Tibial nerve (tissue), 4 donors: ENCODE measurements at regions not wholly inside any gene's neighbourhood (a gene's known extent, or its start where the extent isn't known, plus 50 kb on each side); places are given as distances from the start of the nearest gene placed in this dataset.

Experiments used
- DNase-seq, 2 donors: peaks; one replicate each; pipeline ENCODE4 v3.0.0-alpha.2; 2019; ENCODE audit warnings: low spot score in 2 of 2
- H3K27ac ChIP-seq, 4 donors: fragments of 200-600 bp; sonication (generic) in 3 of 4; one replicate each; pipeline ENCODE4 v1.5.1; 2017 to 2019; ENCODE audit warnings: mild to moderate bottlenecking in 1 of 4
- H3K27me3 ChIP-seq, 2 donors: fragments of 200-600 bp; sonication (generic) in 1 of 2; one replicate each; pipeline versions ENCODE4 v1.5.1 to v1.6.0; 2017 to 2019
- H3K36me3 ChIP-seq, 3 donors: fragments of 200-600 bp; sonication (generic); one replicate each; pipeline ENCODE4 v1.5.1; 2018 to 2019
- H3K4me1 ChIP-seq, 4 donors: fragments of 200-600 bp; sonication (generic) in 3 of 4; one replicate each; pipeline ENCODE4 v1.5.1; 2017 to 2019
- H3K4me3 ChIP-seq, 4 donors: fragments of 200-600 bp; sonication (generic) in 3 of 4; one replicate each; pipeline ENCODE4 v1.5.1; 2017 to 2019; ENCODE audit warnings: mild to moderate bottlenecking in 1 of 4, moderate library complexity in 1 of 4
- H3K9me3 ChIP-seq, 4 donors: fragments of 200-600 bp; sonication (generic) in 3 of 4; one replicate each; pipeline ENCODE4 v1.5.1; 2017 to 2019
- CTCF ChIP-seq, 5 experiments: fragments of 200-600 bp in 3 of 5; fragments of 450-650 bp in 2 of 5; sonication (generic) in 3 of 5; IDR thresholded peaks; one replicate each; pipeline ENCODE4 v1.5.1; 2016 to 2019; ENCODE audit warnings: antibody characterized with exemption in 5 of 5, mild to moderate bottlenecking in 3 of 5, moderate library complexity in 2 of 5
- EP300 ChIP-seq, 2 donors: sonication (generic); formaldehyde crosslinking; IDR thresholded peaks; one replicate each; pipeline ENCODE4 v1.6.1; 2017; ENCODE audit warnings: antibody characterized with exemption in 2 of 2, mild to moderate bottlenecking in 1 of 2
- POLR2A ChIP-seq, 2 donors: fragments of 450-650 bp; IDR thresholded peaks; one replicate each; pipeline ENCODE4 v1.6.1; 2017; ENCODE audit warnings: antibody characterized with exemption in 2 of 2, mild to moderate bottlenecking in 2 of 2, moderate library complexity in 2 of 2
- WGBS, 2 donors: methylation state at CpG; one replicate each; pipeline ENCODE4 v1.1.5; 2018; 5-methylcytosine and 5-hydroxymethylcytosine counted together

- TF ChIP-seq CTCF (IDR thresholded peaks at IDR 0.05) (no peak), EP300 (IDR thresholded peaks at IDR 0.05) (no peak), POLR2A (IDR thresholded peaks at IDR 0.05) (no peak)
- H3K36me3 ChIP-seq: no peaks in the 10 kb centered on the region
- H3K27me3 ChIP-seq: no peaks in the 10 kb centered on the region
- peak overlapping the region in 2 of 4 donors; percentile 39 to 59 for H3K27ac ChIP-seq
- no peak overlapping the region for H3K4me3 ChIP-seq
- WGBS, 2 donors: 38 to 50% methylated on average over 7 of the region's 7 CpGs
- peaks cover 0 to 37% (median 0%) of the 10 kb centered on the region in 4 donors for H3K4me1 ChIP-seq
- no peak for DNase-seq
- H3K9me3 ChIP-seq: no peaks in the 10 kb centered on the region
These were observed 298.6 kb upstream of the AKR1E2 start for GRCh38 chr10:4527281-4527970.

DNA sequence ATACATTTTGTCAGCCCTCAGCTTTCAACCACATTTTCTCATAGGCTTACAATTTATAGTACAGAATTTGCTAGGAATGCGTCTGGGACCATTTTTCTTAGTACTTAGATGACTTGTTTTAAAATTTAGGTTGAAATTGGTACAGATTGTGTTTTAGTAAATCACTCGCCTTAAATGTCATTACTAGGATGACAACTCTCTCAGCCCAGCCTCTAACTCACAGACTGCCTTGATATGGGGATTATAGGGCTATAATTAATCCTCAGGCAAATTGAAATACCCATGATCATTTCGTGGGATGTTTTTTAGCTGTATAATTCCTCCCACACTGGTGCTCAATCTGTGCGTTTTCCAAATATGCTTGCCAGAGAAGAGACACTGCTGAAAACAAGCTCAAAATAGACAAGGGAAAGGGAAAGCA lies 299.7 kb upstream of the AKR1E2 start:
- peak overlapping the region in 2 of 4 donors; percentile 39 to 59 for H3K27ac ChIP-seq
- 59 to 60% methylated on average over 4 of the region's 4 CpGs for WGBS, 2 donors
- no peak for DNase-seq
- H3K4me1 ChIP-seq: peaks cover 0 to 37% (median 0%) of the 10 kb centered on the region in 4 donors
- TF ChIP-seq CTCF (IDR thresholded peaks at IDR 0.05) (no peak), POLR2A (IDR thresholded peaks at IDR 0.05) (no peak), EP300 (IDR thresholded peaks at IDR 0.05) (no peak)
- H3K36me3 ChIP-seq: no peaks in the 10 kb centered on the region
- no peaks in the 10 kb centered on the region for H3K9me3 ChIP-seq
- H3K4me3 ChIP-seq: no peak overlapping the region
- no peaks in the 10 kb centered on the region for H3K27me3 ChIP-seq

DNA sequence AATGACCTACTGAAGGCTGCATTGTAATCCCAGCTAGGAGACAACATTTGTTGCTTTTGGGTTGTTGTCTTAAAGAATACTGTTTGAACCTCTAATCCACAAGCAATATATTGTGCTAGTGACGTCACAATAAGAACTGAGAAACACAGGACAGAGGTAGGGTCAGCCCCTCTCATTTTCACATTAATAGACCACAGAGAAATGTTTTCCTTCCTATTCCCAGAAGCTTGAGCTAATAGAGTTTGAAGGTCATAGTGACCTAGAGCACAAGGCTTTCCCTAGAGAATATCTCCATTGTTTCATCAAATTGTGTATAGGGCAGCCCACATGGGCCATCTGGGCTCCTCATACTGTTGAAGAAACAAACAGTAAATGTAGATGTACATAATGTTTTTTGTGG lies 300.9 kb upstream of the AKR1E2 start:
- Histone ChIP-seq H3K9me3 (no peaks in the 10 kb centered on the region), H3K27me3 (no peaks in the 10 kb centered on the region), H3K4me3 (no peak overlapping the region), H3K27ac (no peak overlapping the region), H3K36me3 (no peaks in the 10 kb centered on the region), H3K4me1 (peaks cover 0 to 37% (median 0%) of the 10 kb centered on the region in 4 donors)
- no peak for DNase-seq
- 17 to 39% methylated on average over 1 of the region's 1 CpG for WGBS, 2 donors
- TF ChIP-seq POLR2A (IDR thresholded peaks at IDR 0.05): no peak
- TF ChIP-seq EP300 (IDR thresholded peaks at IDR 0.05): no peak
- no peak for TF ChIP-seq CTCF (IDR thresholded peaks at IDR 0.05)

- 95 to 97% methylated on average over 8 of the region's 8 CpGs for WGBS, 2 donors
- no peak overlapping the region for H3K4me3 ChIP-seq
- no peaks in the 10 kb centered on the region for H3K27me3 ChIP-seq
- DNase-seq: no peak
- H3K36me3 ChIP-seq: no peaks in the 10 kb centered on the region
- no peaks in the 10 kb centered on the region for H3K9me3 ChIP-seq
- no peak for TF ChIP-seq CTCF (IDR thresholded peaks at IDR 0.05)
- TF ChIP-seq EP300 (IDR thresholded peaks at IDR 0.05): no peak
- no peak for TF ChIP-seq POLR2A (IDR thresholded peaks at IDR 0.05)
- no peak overlapping the region for H3K27ac ChIP-seq
- peaks cover 0 to 32% (median 0%) of the 10 kb centered on the region in 4 donors for H3K4me1 ChIP-seq
These were observed 303.6 kb upstream of the AKR1E2 start for GRCh38 chr10:4522296-4523000.
